PC-3 (cell line): ENCODE measurements at regions not wholly inside any gene's neighbourhood (a gene's known extent, or its start where the extent isn't known, plus 50 kb on each side); places are given as distances from the start of the nearest gene placed in this dataset.

Source experiments
- EZH2phosphoT487 ChIP-seq: fragments of 300-600 bp; sonication (generic); IDR thresholded peaks from 2 replicates; pipeline ENCODE4 v1.6.1; 2018; ENCODE audit warnings: mild to moderate bottlenecking, antibody characterized with exemption, low read length, borderline replicate concordance
- TF ChIP-seq, protein P1 (sequence below): fragments of 300-600 bp; sonication (generic); conservative IDR thresholded peaks from 2 replicates; pipeline ENCODE4 v1.5.1; 2017; ENCODE audit warnings: antibody characterized with exemption, low read depth, mild to moderate bottlenecking, low read length

GRCh38 chr9:111158999-111159398 lies 120.7 kb upstream of the LPAR1 start:
- TF ChIP-seq, protein P1, sequence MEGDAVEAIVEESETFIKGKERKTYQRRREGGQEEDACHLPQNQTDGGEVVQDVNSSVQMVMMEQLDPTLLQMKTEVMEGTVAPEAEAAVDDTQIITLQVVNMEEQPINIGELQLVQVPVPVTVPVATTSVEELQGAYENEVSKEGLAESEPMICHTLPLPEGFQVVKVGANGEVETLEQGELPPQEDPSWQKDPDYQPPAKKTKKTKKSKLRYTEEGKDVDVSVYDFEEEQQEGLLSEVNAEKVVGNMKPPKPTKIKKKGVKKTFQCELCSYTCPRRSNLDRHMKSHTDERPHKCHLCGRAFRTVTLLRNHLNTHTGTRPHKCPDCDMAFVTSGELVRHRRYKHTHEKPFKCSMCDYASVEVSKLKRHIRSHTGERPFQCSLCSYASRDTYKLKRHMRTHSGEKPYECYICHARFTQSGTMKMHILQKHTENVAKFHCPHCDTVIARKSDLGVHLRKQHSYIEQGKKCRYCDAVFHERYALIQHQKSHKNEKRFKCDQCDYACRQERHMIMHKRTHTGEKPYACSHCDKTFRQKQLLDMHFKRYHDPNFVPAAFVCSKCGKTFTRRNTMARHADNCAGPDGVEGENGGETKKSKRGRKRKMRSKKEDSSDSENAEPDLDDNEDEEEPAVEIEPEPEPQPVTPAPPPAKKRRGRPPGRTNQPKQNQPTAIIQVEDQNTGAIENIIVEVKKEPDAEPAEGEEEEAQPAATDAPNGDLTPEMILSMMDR: no peak
- no peak for TF ChIP-seq EZH2phosphoT487
